CD4-positive, alpha-beta T cell (primary cell): ENCODE measurements at regions not wholly inside any gene's neighbourhood (a gene's known extent, or its start where the extent isn't known, plus 50 kb on each side); places are given as distances from the start of the nearest gene placed in this dataset.

Experiments
- ATAC-seq: fragments of 200-7000 bp; cut with Tn5 transposase; one replicate; pipeline ENCODE4 v1.10.0; 2022; ENCODE audit warnings: mild to moderate bottlenecking; ENCODE audit not compliant: poor library complexity
- CTCF ChIA-PET: fragments of 350-600 bp; sonication (Branson Sonifier 250); formaldehyde crosslinking; loops from one replicate; lab custom pipeline; 2021; ENCODE audit warnings: antibody characterized with exemption, inconsistent platforms; lab: Charles Lee
- POLR2A ChIA-PET: fragments of 350-600 bp; sonication (Branson Sonifier 250); formaldehyde crosslinking; loops from one replicate; lab custom pipeline; 2021; ENCODE audit warnings: antibody characterized with exemption, inconsistent platforms; lab: Charles Lee
- DNase-seq, 14 experiments: peaks; one replicate each; pipeline ENCODE4 v3.0.0-alpha.2; 2013 to 2020; ENCODE audit warnings: mixed read lengths in 2 of 14
- H3K27ac ChIP-seq, 2 donors: one replicate each; pipeline versions ENCODE4 v1.5.1 to v1.7.0; 2013; ENCODE audit warnings: low read length in 2 of 2, low read depth in 1 of 2, mild to moderate bottlenecking in 1 of 2
- H3K27me3 ChIP-seq, 2 experiments: 1 replicate in 1 of 2; 2 replicates in 1 of 2; pipeline versions ENCODE4 v1.6.1 to v1.7.0; 2013; ENCODE audit warnings: low read length in 2 of 2, control low read depth in 1 of 2, mild to moderate bottlenecking in 1 of 2, moderate library complexity in 1 of 2; ENCODE audit not compliant: insufficient read depth in 2 of 2, control insufficient read depth in 1 of 2
- H3K36me3 ChIP-seq: one replicate; pipeline ENCODE4 v1.6.1; 2013; ENCODE audit warnings: low read length, control low read depth; ENCODE audit not compliant: insufficient read depth
- H3K4me1 ChIP-seq: one replicate; pipeline ENCODE4 v1.6.1; 2013; ENCODE audit warnings: low read length, control low read depth; ENCODE audit not compliant: insufficient read depth
- H3K4me3 ChIP-seq: one replicate; pipeline ENCODE4 v1.5.1; 2013; ENCODE audit warnings: mild to moderate bottlenecking, low read length, moderate library complexity
- H3K9me3 ChIP-seq, 2 experiments: 1 replicate in 1 of 2; 2 replicates in 1 of 2; pipeline versions ENCODE4 v1.6.1 to v1.7.0; 2013; ENCODE audit warnings: low read length in 2 of 2, mild to moderate bottlenecking in 2 of 2, control low read depth in 1 of 2, moderate library complexity in 1 of 2; ENCODE audit not compliant: control insufficient read depth in 1 of 2, insufficient read depth in 1 of 2
- H3K27ac Mint-ChIP-seq: one replicate; pipeline ENCODE4 v1.8.0; 2020; ENCODE audit warnings: mixed read lengths
- H3K27me3 Mint-ChIP-seq: one replicate; pipeline ENCODE4 v1.8.0; 2021; ENCODE audit warnings: mixed read lengths
- H3K36me3 Mint-ChIP-seq: one replicate; pipeline ENCODE4 v1.8.0; 2021; ENCODE audit warnings: low read depth, mixed read lengths
- H3K4me1 Mint-ChIP-seq: one replicate; pipeline ENCODE4 v1.8.0; 2021; ENCODE audit warnings: low read depth, mixed read lengths
- H3K4me3 Mint-ChIP-seq: one replicate; pipeline ENCODE4 v1.8.0; 2020; ENCODE audit warnings: mild to moderate bottlenecking, mixed read lengths
- H3K9me3 Mint-ChIP-seq: one replicate; pipeline ENCODE4 v1.8.0; 2020; ENCODE audit warnings: mixed read lengths
- intact Hi-C, 2 experiments: fragments of 100-400 bp; cut with DNase I in 1 of 2; cut with micrococcal nuclease in 1 of 2; formaldehyde crosslinking; loops; one replicate each; pipeline versions ENCODE4 v1.15.1 to v1.9.0; 2023 to 2025; cut with DNase I, micrococcal nuclease
- TF ChIP-seq, protein P1 (sequence below): fragments of 200-600 bp; IDR thresholded peaks from one replicate; pipeline ENCODE4 v1.8.0; 2022; ENCODE audit warnings: antibody characterized with exemption, mild to moderate bottlenecking

GRCh38 chr5:118653183-118653582 lies 335.2 kb downstream of the DTWD2 start:
- DNase-seq (no peak), ATAC-seq (no peak)
- Histone ChIP-seq H3K9me3 (peaks cover 9 to 13% of the 10 kb centered on the region in 2 experiments), H3K27me3 (no peaks in the 10 kb centered on the region), H3K4me3 (no peak overlapping the region), H3K36me3 (no peaks in the 10 kb centered on the region), H3K4me1 (no peaks in the 10 kb centered on the region), H3K27ac (no peak overlapping the region)
- TF ChIP-seq, protein P1, sequence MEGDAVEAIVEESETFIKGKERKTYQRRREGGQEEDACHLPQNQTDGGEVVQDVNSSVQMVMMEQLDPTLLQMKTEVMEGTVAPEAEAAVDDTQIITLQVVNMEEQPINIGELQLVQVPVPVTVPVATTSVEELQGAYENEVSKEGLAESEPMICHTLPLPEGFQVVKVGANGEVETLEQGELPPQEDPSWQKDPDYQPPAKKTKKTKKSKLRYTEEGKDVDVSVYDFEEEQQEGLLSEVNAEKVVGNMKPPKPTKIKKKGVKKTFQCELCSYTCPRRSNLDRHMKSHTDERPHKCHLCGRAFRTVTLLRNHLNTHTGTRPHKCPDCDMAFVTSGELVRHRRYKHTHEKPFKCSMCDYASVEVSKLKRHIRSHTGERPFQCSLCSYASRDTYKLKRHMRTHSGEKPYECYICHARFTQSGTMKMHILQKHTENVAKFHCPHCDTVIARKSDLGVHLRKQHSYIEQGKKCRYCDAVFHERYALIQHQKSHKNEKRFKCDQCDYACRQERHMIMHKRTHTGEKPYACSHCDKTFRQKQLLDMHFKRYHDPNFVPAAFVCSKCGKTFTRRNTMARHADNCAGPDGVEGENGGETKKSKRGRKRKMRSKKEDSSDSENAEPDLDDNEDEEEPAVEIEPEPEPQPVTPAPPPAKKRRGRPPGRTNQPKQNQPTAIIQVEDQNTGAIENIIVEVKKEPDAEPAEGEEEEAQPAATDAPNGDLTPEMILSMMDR: no peak
- CTCF ChIA-PET: no interaction called here
- POLR2A ChIA-PET: no interaction called here
- no peaks in the 10 kb centered on the region for H3K4me1 Mint-ChIP-seq
- no peak overlapping the region for H3K4me3 Mint-ChIP-seq
- no peak overlapping the region for H3K27ac Mint-ChIP-seq
- peaks cover 5% of the 10 kb centered on the region for H3K9me3 Mint-ChIP-seq
- H3K27me3 Mint-ChIP-seq: no peaks in the 10 kb centered on the region
- H3K36me3 Mint-ChIP-seq: no peaks in the 10 kb centered on the region
- intact Hi-C loops: no loop called here

- Mint-ChIP-seq H3K9me3 (peaks cover 3% of the 10 kb centered on the region), H3K4me1 (no peaks in the 10 kb centered on the region), H3K4me3 (no peak overlapping the region), H3K27ac (no peak overlapping the region), H3K36me3 (no peaks in the 10 kb centered on the region), H3K27me3 (no peaks in the 10 kb centered on the region)
- Histone ChIP-seq H3K36me3 (no peaks in the 10 kb centered on the region), H3K27me3 (no peaks in the 10 kb centered on the region), H3K4me1 (no peaks in the 10 kb centered on the region), H3K27ac (no peak overlapping the region), H3K9me3 (no peaks in the 10 kb centered on the region), H3K4me3 (no peak overlapping the region)
- TF ChIP-seq, protein P1: no peak
- POLR2A ChIA-PET: no interaction called here
- intact Hi-C loops: no loop called here
- CTCF ChIA-PET: no interaction called here
- ATAC-seq (no peak), DNase-seq (no peak)
These were observed 337.3 kb downstream of the DTWD2 start for GRCh38 chr5:118651002-118651401.

GRCh38 chr5:118647587-118647986 lies 340.8 kb downstream of the DTWD2 start:
- POLR2A ChIA-PET: no interaction called here
- TF ChIP-seq, protein P1: no peak
- H3K9me3 Mint-ChIP-seq: peaks cover 2% of the 10 kb centered on the region

More at GRCh38 chr5:118647587-118647986, 340.8 kb downstream of the DTWD2 start:
- intact Hi-C loops: no loop called here
- H3K4me3 Mint-ChIP-seq: no peak overlapping the region
- no peaks in the 10 kb centered on the region for H3K27me3 Mint-ChIP-seq
- Histone ChIP-seq H3K4me1 (no peaks in the 10 kb centered on the region), H3K36me3 (no peaks in the 10 kb centered on the region), H3K27me3 (no peaks in the 10 kb centered on the region), H3K4me3 (no peak overlapping the region), H3K27ac (no peak overlapping the region), H3K9me3 (no peaks in the 10 kb centered on the region)
- no peaks in the 10 kb centered on the region for H3K36me3 Mint-ChIP-seq
- ATAC-seq (no peak), DNase-seq (no peak)
- H3K27ac Mint-ChIP-seq: no peak overlapping the region
- CTCF ChIA-PET: no interaction called here
- H3K4me1 Mint-ChIP-seq: no peaks in the 10 kb centered on the region
